ENCODE measurements at regions not wholly inside any gene's neighbourhood (a gene's known extent, or its start where the extent isn't known, plus 50 kb on each side); places are given as distances from the start of the nearest gene placed in this dataset.

GRCh38 chrX:140433582-140433981 lies 71.3 kb downstream of the SOX3 start:
- H3K4me1 ChIP-seq, result no peaks in the 10 kb centered on the region
- peaks cover 0 to 4% (median 0%) of the 10 kb centered on the region in 7 donors for H3K27me3 ChIP-seq (replicated peaks in 1 of 7)
- no peaks in the 10 kb centered on the region for H3K9me3 ChIP-seq
- 80 to 90% (median 84%) methylated on average over 4 of the region's 4 CpGs for WGBS, 5 donors
- H3K36me3 ChIP-seq, result no peaks in the 10 kb centered on the region
- H3K4me3 ChIP-seq, result no peak overlapping the region
- no peak for DNase-seq
- intact Hi-C loops (cut with DNase I; ENCODE audit: low total_unique reads), result no loop called here
- TF ChIP-seq CTCF (IDR thresholded peaks at IDR 0.05 in 8 of 11, conservative IDR thresholded peaks at IDR 0.05 in 3 of 11), result no peak
- TF ChIP-seq POLR2AphosphoS5 (IDR thresholded peaks at IDR 0.05), result no peak
- TF ChIP-seq POLR2A (IDR thresholded peaks at IDR 0.05), result no peak
- no peak overlapping the region for H3K27ac ChIP-seq

GRCh38 chrX:140432346-140433175 lies 72.3 kb downstream of the SOX3 start:
- TF ChIP-seq CTCF (IDR thresholded peaks at IDR 0.05 in 8 of 11, conservative IDR thresholded peaks at IDR 0.05 in 3 of 11) (no peak), POLR2A (IDR thresholded peaks at IDR 0.05) (no peak), POLR2AphosphoS5 (IDR thresholded peaks at IDR 0.05) (no peak)
- H3K27me3 ChIP-seq (replicated peaks in 1 of 7), result peaks cover 0 to 4% (median 0%) of the 10 kb centered on the region in 7 donors
- H3K9me3 ChIP-seq, result no peaks in the 10 kb centered on the region
- no peak for DNase-seq
- H3K27ac ChIP-seq, result no peak overlapping the region
- H3K4me3 ChIP-seq, result no peak overlapping the region
- H3K4me1 ChIP-seq, result no peaks in the 10 kb centered on the region
- intact Hi-C loops (cut with DNase I; ENCODE audit: low total_unique reads), result no loop called here
- no peaks in the 10 kb centered on the region for H3K36me3 ChIP-seq
- 52 to 100% (median 55%) methylated on average over 1 to 4 of the region's 4 CpGs for WGBS, 5 donors

- no peak overlapping the region for H3K4me3 ChIP-seq
- H3K9me3 ChIP-seq, result no peaks in the 10 kb centered on the region
- intact Hi-C loops (cut with DNase I; ENCODE audit: low total_unique reads), result no loop called here
- DNase-seq, result no peak
- no peaks in the 10 kb centered on the region for H3K36me3 ChIP-seq
- TF ChIP-seq POLR2A (IDR thresholded peaks at IDR 0.05) (no peak), CTCF (IDR thresholded peaks at IDR 0.05 in 8 of 11, conservative IDR thresholded peaks at IDR 0.05 in 3 of 11) (no peak), POLR2AphosphoS5 (IDR thresholded peaks at IDR 0.05) (no peak)
- H3K27me3 ChIP-seq (replicated peaks in 1 of 7), result peaks cover 0 to 4% (median 0%) of the 10 kb centered on the region in 7 donors
- WGBS, 5 donors, result 44 to 79% (median 59%) methylated on average over 5 of the region's 5 CpGs
- H3K27ac ChIP-seq, result no peak overlapping the region
- H3K4me1 ChIP-seq, result no peaks in the 10 kb centered on the region
Measured at GRCh38 chrX:140431521-140431920, 73.3 kb downstream of the SOX3 start.

GRCh38 chrX:140425712-140426395 lies 79.0 kb downstream of the SOX3 start:
- H3K27me3 ChIP-seq (replicated peaks in 1 of 7), result no peaks in the 10 kb centered on the region
- no peaks in the 10 kb centered on the region for H3K9me3 ChIP-seq
- intact Hi-C loops (cut with DNase I; ENCODE audit: low total_unique reads), result no loop called here
- no peak for DNase-seq
- H3K4me3 ChIP-seq, result no peak overlapping the region
- no peak overlapping the region for H3K27ac ChIP-seq
- H3K4me1 ChIP-seq, result no peaks in the 10 kb centered on the region
- no peak for TF ChIP-seq POLR2A (IDR thresholded peaks at IDR 0.05)
- no peak for TF ChIP-seq POLR2AphosphoS5 (IDR thresholded peaks at IDR 0.05)
- no peak for TF ChIP-seq CTCF (IDR thresholded peaks at IDR 0.05 in 8 of 11, conservative IDR thresholded peaks at IDR 0.05 in 3 of 11)
- WGBS, 5 donors, result 52 to 69% (median 59%) methylated on average over 4 of the region's 4 CpGs
- H3K36me3 ChIP-seq, result no peaks in the 10 kb centered on the region

All from spleen (tissue), 11 donors.